ENCODE measurements at regions not wholly inside any gene's neighbourhood (a gene's known extent, or its start where the extent isn't known, plus 50 kb on each side); places are given as distances from the start of the nearest gene placed in this dataset.

DNA sequence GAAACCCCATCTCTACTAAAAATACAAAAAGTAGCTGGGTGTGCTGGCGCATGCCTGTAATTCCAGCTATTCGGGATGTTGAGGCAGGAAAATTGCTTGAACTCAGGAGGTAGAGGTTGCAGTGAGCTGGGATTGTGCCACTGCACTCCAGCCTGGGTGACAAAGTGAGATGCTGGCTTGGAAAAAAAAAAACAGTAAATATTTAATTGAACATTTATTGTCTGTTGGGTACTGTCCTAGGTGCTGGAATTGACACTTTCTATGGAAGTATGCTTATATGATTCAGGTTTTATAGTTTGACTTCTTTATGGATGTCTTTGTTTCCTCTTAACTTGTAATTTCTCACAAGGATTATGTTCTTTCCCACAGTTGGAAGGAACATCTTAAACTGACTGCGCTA, 633.1 kb upstream of the SETBP1 start:
- ChIA-PET CTCF (no interaction called here), POLR2A (no interaction called here)
- Histone ChIP-seq H3K4me1 (ENCODE audit: control insufficient read depth, insufficient read depth, low read length) (peaks cover 4% of the 10 kb centered on the region; the same call in 1 of the 2 replicates), H3K27ac (ENCODE audit: extremely low read depth, low read depth, low read length) (no peak overlapping the region), H3K4me3 (ENCODE audit: low read depth, low read length) (no peak overlapping the region), H3K36me3 (ENCODE audit: control insufficient read depth in 2 of 2, insufficient read depth in 1 of 2, low read length in 2 of 2) (no peaks in the 10 kb centered on the region), H3K9me3 (ENCODE audit: control insufficient read depth, insufficient read depth, low read depth, low read length) (no peaks in the 10 kb centered on the region)
- no peak for TF ChIP-seq GFI1B (tag by site-specific recombination; IDR thresholded peaks at IDR 0.05)
- TF ChIP-seq REST (tag by site-specific recombination; IDR thresholded peaks at IDR 0.05), result peak; percentile 60; the same call in 1 of the 2 replicates

GRCh38 chr18:44048435-44048834, 632.3 kb upstream of the SETBP1 start:
- ChIA-PET POLR2A (no interaction called here), CTCF (interaction anchor here (0.7 kb wide), 1 partner anchor 715 kb away, joined by 3 read pairs; no protein-coding TSS in a partner anchor)
- H3K9me3 ChIP-seq (ENCODE audit: control insufficient read depth, insufficient read depth, low read depth, low read length), result no peaks in the 10 kb centered on the region

DNA sequence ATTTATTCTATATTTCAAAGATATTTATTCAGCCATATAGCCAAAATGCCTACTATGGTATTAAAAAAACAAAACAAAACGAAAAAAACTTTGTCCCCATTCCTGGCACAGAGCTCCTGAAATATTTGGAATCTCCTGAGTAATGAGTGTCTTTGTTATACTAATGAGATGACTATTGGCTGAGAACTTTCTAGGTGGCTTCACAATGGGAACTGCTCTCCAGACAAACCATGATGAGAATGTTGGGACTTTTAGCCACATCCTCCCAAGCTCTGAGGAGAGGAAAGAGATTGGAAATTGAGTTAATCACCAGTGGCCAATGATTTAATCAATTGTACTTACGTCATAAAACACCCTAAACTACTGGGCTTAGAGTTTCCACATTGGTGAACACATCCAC, 631.8 kb upstream of the SETBP1 start:
- ChIA-PET CTCF (interaction anchor here (0.7 kb wide), 1 partner anchor 716 kb away, joined by 3 read pairs; no protein-coding TSS in a partner anchor), POLR2A (no interaction called here)
- Histone ChIP-seq H3K4me3 (ENCODE audit: low read depth, low read length) (no peak overlapping the region), H3K9me3 (ENCODE audit: control insufficient read depth, insufficient read depth, low read depth, low read length) (no peaks in the 10 kb centered on the region), H3K4me1 (ENCODE audit: control insufficient read depth, insufficient read depth, low read length) (peaks cover 4% of the 10 kb centered on the region; the same call in 1 of the 2 replicates), H3K36me3 (ENCODE audit: control insufficient read depth in 2 of 2, insufficient read depth in 1 of 2, low read length in 2 of 2) (no peaks in the 10 kb centered on the region), H3K27ac (ENCODE audit: extremely low read depth, low read depth, low read length) (no peak overlapping the region)
- no peak for TF ChIP-seq ZNF202 (tag by site-specific recombination; IDR thresholded peaks at IDR 0.05; ENCODE audit: borderline replicate concordance)
- no peak for TF ChIP-seq HOXD13 (CRISPR knock-in tag; IDR thresholded peaks at IDR 0.05; ENCODE audit: borderline replicate concordance)
- TF ChIP-seq ZNF692 (tag by site-specific recombination; IDR thresholded peaks at IDR 0.05), result no peak

More at GRCh38 chr18:44048435-44048834, 632.3 kb upstream of the SETBP1 start:
- peaks cover 4% of the 10 kb centered on the region; the same call in 1 of the 2 replicates for H3K4me1 ChIP-seq (ENCODE audit: control insufficient read depth, insufficient read depth, low read length)
- H3K36me3 ChIP-seq (ENCODE audit: control insufficient read depth in 2 of 2, insufficient read depth in 1 of 2, low read length in 2 of 2), result no peaks in the 10 kb centered on the region
- H3K4me3 ChIP-seq (ENCODE audit: low read depth, low read length), result no peak overlapping the region
- TF ChIP-seq ZNF423 (tag by site-specific recombination; IDR thresholded peaks at IDR 0.05) (no peak), ZNF580 (tag by site-specific recombination; IDR thresholded peaks at IDR 0.05) (no peak)
- no peak overlapping the region for H3K27ac ChIP-seq (ENCODE audit: extremely low read depth, low read depth, low read length)

- H3K4me3 ChIP-seq (ENCODE audit: low read depth, low read length), result no peak overlapping the region
- no peaks in the 10 kb centered on the region for H3K9me3 ChIP-seq (ENCODE audit: control insufficient read depth, insufficient read depth, low read depth, low read length)
- no peak overlapping the region for H3K27ac ChIP-seq (ENCODE audit: extremely low read depth, low read depth, low read length)
- POLR2A ChIA-PET, result no interaction called here
- no peaks in the 10 kb centered on the region for H3K36me3 ChIP-seq (ENCODE audit: control insufficient read depth in 2 of 2, insufficient read depth in 1 of 2, low read length in 2 of 2)
- CTCF ChIA-PET, result no interaction called here
- H3K4me1 ChIP-seq (ENCODE audit: control insufficient read depth, insufficient read depth, low read length), result peaks cover 4% of the 10 kb centered on the region; the same call in 1 of the 2 replicates
- TF ChIP-seq ZNF404 (tag by site-specific recombination; IDR thresholded peaks at IDR 0.05) (no peak), ZNF549 (tag by site-specific recombination; IDR thresholded peaks at IDR 0.05) (no peak), ZNF214 (tag by site-specific recombination; IDR thresholded peaks at IDR 0.05; ENCODE audit: borderline replicate concordance) (no peak), BCL11B (tag by site-specific recombination; IDR thresholded peaks at IDR 0.05; ENCODE audit: low read depth) (no peak), ZNF626 (tag by site-specific recombination; IDR thresholded peaks at IDR 0.05) (no peak), ZFP37 (tag by site-specific recombination; IDR thresholded peaks at IDR 0.05) (no peak), ZNF274 (IDR thresholded peaks at IDR 0.05; ENCODE audit: low read length) (no peak), ZNF274 (tag by site-specific recombination; IDR thresholded peaks at IDR 0.05; ENCODE audit: borderline replicate concordance) (no peak), ZNF211 (tag by site-specific recombination; IDR thresholded peaks at IDR 0.05; ENCODE audit: low read depth) (no peak), ZNF514 (tag by site-specific recombination; IDR thresholded peaks at IDR 0.05) (no peak), SP2 (tag by site-specific recombination; IDR thresholded peaks at IDR 0.05) (no peak), HOXD13 (CRISPR knock-in tag; IDR thresholded peaks at IDR 0.05; ENCODE audit: borderline replicate concordance) (no peak), ZNF837 (tag by site-specific recombination; IDR thresholded peaks at IDR 0.05) (no peak)
- TF ChIP-seq, protein P1, sequence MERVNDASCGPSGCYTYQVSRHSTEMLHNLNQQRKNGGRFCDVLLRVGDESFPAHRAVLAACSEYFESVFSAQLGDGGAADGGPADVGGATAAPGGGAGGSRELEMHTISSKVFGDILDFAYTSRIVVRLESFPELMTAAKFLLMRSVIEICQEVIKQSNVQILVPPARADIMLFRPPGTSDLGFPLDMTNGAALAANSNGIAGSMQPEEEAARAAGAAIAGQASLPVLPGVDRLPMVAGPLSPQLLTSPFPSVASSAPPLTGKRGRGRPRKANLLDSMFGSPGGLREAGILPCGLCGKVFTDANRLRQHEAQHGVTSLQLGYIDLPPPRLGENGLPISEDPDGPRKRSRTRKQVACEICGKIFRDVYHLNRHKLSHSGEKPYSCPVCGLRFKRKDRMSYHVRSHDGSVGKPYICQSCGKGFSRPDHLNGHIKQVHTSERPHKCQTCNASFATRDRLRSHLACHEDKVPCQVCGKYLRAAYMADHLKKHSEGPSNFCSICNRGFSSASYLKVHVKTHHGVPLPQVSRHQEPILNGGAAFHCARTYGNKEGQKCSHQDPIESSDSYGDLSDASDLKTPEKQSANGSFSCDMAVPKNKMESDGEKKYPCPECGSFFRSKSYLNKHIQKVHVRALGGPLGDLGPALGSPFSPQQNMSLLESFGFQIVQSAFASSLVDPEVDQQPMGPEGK (tag by site-specific recombination; IDR thresholded peaks at IDR 0.05), result no peak
Observed at GRCh38 chr18:44051026-44051425, 629.7 kb upstream of the SETBP1 start.

Data from HEK293 (cell line).